WTC11 (cell line): ENCODE measurements at regions not wholly inside any gene's neighbourhood (a gene's known extent, or its start where the extent isn't known, plus 50 kb on each side); places are given as distances from the start of the nearest gene placed in this dataset.

ENCODE experiments used
- ATAC-seq: fragments of 200-7000 bp; cut with Tn5 transposase; 2 replicates; pipeline ENCODE4 v1.10.0; 2021; ENCODE audit warnings: mild to moderate bottlenecking, moderate library complexity
- CTCF ChIA-PET: fragments of 300-600 bp; sonication (Branson Sonifier 250); formaldehyde crosslinking; loops from one replicate; lab custom pipeline; 2021; ENCODE audit warnings: antibody characterized with exemption; lab: Charles Lee
- POLR2A ChIA-PET: fragments of 350-600 bp; sonication (Branson Sonifier 250); formaldehyde crosslinking; loops from one replicate; lab custom pipeline; 2021; ENCODE audit warnings: antibody characterized with exemption; lab: Charles Lee
- DNase-seq: peaks from one replicate; pipeline ENCODE4 v3.0.0; 2021; ENCODE audit warnings: low spot score
- H3K27ac Mint-ChIP-seq: 2 replicates; pipeline ENCODE4 v1.8.0; 2021; ENCODE audit warnings: mixed read lengths
- H3K27me3 Mint-ChIP-seq: 2 replicates; pipeline ENCODE4 v1.8.0; 2021; ENCODE audit warnings: low read depth, mild to moderate bottlenecking, moderate library complexity, mixed read lengths
- H3K36me3 Mint-ChIP-seq: 2 replicates; pipeline ENCODE4 v1.8.0; 2021; ENCODE audit warnings: mixed read lengths
- H3K4me1 Mint-ChIP-seq: 2 replicates; pipeline ENCODE4 v1.8.0; 2022; ENCODE audit warnings: mixed read lengths
- H3K4me3 Mint-ChIP-seq: 2 replicates; pipeline ENCODE4 v1.8.0; 2021; ENCODE audit warnings: mild to moderate bottlenecking, moderate library complexity, mixed read lengths
- H3K9me3 Mint-ChIP-seq: 2 replicates; pipeline ENCODE4 v1.8.0; 2021; ENCODE audit warnings: mixed read lengths
- AR ChIP-seq: fragments of 250-450 bp; sonication (Bioruptor Pico); IDR thresholded peaks from 2 replicates; pipeline ENCODE4 v1.9.0; 2021; ENCODE audit warnings: mild to moderate bottlenecking
- ETV6 ChIP-seq: sonication (generic); formaldehyde crosslinking; IDR thresholded peaks from 2 replicates; pipeline ENCODE4 v1.8.1; 2022; ENCODE audit warnings: mild to moderate bottlenecking, missing genetic modification reagents
- FOXP1 ChIP-seq: sonication (generic); formaldehyde crosslinking; IDR thresholded peaks from 2 replicates; pipeline ENCODE4 v1.8.0; 2022; ENCODE audit warnings: missing genetic modification reagents, mild to moderate bottlenecking, moderate library complexity, borderline replicate concordance
- FOXP4 ChIP-seq: sonication (generic); formaldehyde crosslinking; IDR thresholded peaks from 2 replicates; pipeline ENCODE4 v1.8.0; 2022; ENCODE audit warnings: mild to moderate bottlenecking, missing genetic modification reagents
- GRHL2 ChIP-seq: fragments of 250-450 bp; sonication (Bioruptor Pico); IDR thresholded peaks from 2 replicates; pipeline ENCODE4 v1.8.0; 2022; ENCODE audit warnings: mild to moderate bottlenecking, moderate library complexity; ENCODE audit not compliant: insufficient replicate concordance, severe bottlenecking
- HMGA2 ChIP-seq: fragments of 250-450 bp; sonication (Bioruptor Pico); IDR thresholded peaks from 2 replicates; pipeline ENCODE4 v1.4.0; 2021; ENCODE audit warnings: mild to moderate bottlenecking, moderate library complexity
- JAZF1 ChIP-seq: fragments of 250-450 bp; sonication (Bioruptor Pico); IDR thresholded peaks from 2 replicates; pipeline ENCODE4 v1.9.0; 2021; ENCODE audit warnings: moderate library complexity, mild to moderate bottlenecking, inconsistent platforms
- MYBL2 ChIP-seq: sonication (generic); formaldehyde crosslinking; IDR thresholded peaks from 2 replicates; pipeline ENCODE4 v1.8.1; 2023; ENCODE audit warnings: mild to moderate bottlenecking, moderate library complexity, missing genetic modification reagents
- NFE2L1 ChIP-seq: sonication (generic); formaldehyde crosslinking; IDR thresholded peaks from 2 replicates; pipeline ENCODE4 v1.8.1; 2023; ENCODE audit warnings: missing genetic modification reagents
- NR3C1 ChIP-seq: sonication (generic); formaldehyde crosslinking; conservative IDR thresholded peaks from 2 replicates; pipeline ENCODE4 v1.8.1; 2023; ENCODE audit warnings: low read depth, mild to moderate bottlenecking, missing genetic modification reagents
- RORB ChIP-seq: fragments of 250-450 bp; sonication (Bioruptor Pico); IDR thresholded peaks from 2 replicates; pipeline ENCODE4 v1.9.0; 2021; ENCODE audit warnings: mild to moderate bottlenecking
- TEAD1 ChIP-seq: sonication (generic); formaldehyde crosslinking; IDR thresholded peaks from 2 replicates; pipeline ENCODE4 v1.8.0; 2022; ENCODE audit warnings: mild to moderate bottlenecking, missing genetic modification reagents
- USF1 ChIP-seq: sonication (generic); formaldehyde crosslinking; IDR thresholded peaks from 2 replicates; pipeline ENCODE4 v1.8.0; 2022; ENCODE audit warnings: mild to moderate bottlenecking, missing genetic modification reagents
- USF2 ChIP-seq: sonication (generic); formaldehyde crosslinking; IDR thresholded peaks from 2 replicates; pipeline ENCODE4 v1.8.1; 2023; ENCODE audit warnings: mild to moderate bottlenecking, missing genetic modification reagents, moderate library complexity
- TF ChIP-seq, protein P1 (sequence below): fragments of 200-600 bp; IDR thresholded peaks from 2 replicates; pipeline ENCODE4 v1.8.0; 2022; ENCODE audit warnings: antibody characterized with exemption
- TF ChIP-seq, protein P2 (sequence below): sonication (generic); formaldehyde crosslinking; IDR thresholded peaks from 2 replicates; pipeline ENCODE4 v1.8.1; 2022; ENCODE audit warnings: missing genetic modification reagents, borderline replicate concordance
- TF ChIP-seq, protein P3 (sequence below): sonication (generic); formaldehyde crosslinking; IDR thresholded peaks from 2 replicates; pipeline ENCODE4 v1.8.1; 2023; ENCODE audit warnings: mild to moderate bottlenecking, missing genetic modification reagents, borderline replicate concordance
- TF ChIP-seq, protein P4 (sequence below): sonication (generic); formaldehyde crosslinking; IDR thresholded peaks from 2 replicates; pipeline ENCODE4 v1.8.1; 2023; ENCODE audit warnings: mild to moderate bottlenecking, missing genetic modification reagents

- Mint-ChIP-seq H3K4me3 (no peak overlapping the region), H3K9me3 (no peaks in the 10 kb centered on the region), H3K4me1 (no peaks in the 10 kb centered on the region), H3K27ac (no peak overlapping the region), H3K27me3 (no peaks in the 10 kb centered on the region), H3K36me3 (no peaks in the 10 kb centered on the region)
- TF ChIP-seq HMGA2 (no peak), FOXP1 (CRISPR knock-in tag) (no peak), ETV6 (CRISPR knock-in tag) (no peak), USF2 (no peak), RORB (CRISPR knock-in tag) (no peak), NR3C1 (CRISPR knock-in tag) (no peak), NFE2L1 (CRISPR knock-in tag) (no peak)
- TF ChIP-seq, protein P1, sequence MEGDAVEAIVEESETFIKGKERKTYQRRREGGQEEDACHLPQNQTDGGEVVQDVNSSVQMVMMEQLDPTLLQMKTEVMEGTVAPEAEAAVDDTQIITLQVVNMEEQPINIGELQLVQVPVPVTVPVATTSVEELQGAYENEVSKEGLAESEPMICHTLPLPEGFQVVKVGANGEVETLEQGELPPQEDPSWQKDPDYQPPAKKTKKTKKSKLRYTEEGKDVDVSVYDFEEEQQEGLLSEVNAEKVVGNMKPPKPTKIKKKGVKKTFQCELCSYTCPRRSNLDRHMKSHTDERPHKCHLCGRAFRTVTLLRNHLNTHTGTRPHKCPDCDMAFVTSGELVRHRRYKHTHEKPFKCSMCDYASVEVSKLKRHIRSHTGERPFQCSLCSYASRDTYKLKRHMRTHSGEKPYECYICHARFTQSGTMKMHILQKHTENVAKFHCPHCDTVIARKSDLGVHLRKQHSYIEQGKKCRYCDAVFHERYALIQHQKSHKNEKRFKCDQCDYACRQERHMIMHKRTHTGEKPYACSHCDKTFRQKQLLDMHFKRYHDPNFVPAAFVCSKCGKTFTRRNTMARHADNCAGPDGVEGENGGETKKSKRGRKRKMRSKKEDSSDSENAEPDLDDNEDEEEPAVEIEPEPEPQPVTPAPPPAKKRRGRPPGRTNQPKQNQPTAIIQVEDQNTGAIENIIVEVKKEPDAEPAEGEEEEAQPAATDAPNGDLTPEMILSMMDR: no peak
- TF ChIP-seq, protein P2, sequence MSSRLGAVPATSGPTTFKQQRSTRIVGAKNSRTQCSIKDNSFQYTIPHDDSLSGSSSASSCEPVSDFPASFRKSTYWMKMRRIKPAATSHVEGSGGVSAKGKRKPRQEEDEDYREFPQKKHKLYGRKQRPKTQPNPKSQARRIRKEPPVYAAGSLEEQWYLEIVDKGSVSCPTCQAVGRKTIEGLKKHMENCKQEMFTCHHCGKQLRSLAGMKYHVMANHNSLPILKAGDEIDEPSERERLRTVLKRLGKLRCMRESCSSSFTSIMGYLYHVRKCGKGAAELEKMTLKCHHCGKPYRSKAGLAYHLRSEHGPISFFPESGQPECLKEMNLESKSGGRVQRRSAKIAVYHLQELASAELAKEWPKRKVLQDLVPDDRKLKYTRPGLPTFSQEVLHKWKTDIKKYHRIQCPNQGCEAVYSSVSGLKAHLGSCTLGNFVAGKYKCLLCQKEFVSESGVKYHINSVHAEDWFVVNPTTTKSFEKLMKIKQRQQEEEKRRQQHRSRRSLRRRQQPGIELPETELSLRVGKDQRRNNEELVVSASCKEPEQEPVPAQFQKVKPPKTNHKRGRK (CRISPR knock-in tag): no peak
- TF ChIP-seq, protein P3, sequence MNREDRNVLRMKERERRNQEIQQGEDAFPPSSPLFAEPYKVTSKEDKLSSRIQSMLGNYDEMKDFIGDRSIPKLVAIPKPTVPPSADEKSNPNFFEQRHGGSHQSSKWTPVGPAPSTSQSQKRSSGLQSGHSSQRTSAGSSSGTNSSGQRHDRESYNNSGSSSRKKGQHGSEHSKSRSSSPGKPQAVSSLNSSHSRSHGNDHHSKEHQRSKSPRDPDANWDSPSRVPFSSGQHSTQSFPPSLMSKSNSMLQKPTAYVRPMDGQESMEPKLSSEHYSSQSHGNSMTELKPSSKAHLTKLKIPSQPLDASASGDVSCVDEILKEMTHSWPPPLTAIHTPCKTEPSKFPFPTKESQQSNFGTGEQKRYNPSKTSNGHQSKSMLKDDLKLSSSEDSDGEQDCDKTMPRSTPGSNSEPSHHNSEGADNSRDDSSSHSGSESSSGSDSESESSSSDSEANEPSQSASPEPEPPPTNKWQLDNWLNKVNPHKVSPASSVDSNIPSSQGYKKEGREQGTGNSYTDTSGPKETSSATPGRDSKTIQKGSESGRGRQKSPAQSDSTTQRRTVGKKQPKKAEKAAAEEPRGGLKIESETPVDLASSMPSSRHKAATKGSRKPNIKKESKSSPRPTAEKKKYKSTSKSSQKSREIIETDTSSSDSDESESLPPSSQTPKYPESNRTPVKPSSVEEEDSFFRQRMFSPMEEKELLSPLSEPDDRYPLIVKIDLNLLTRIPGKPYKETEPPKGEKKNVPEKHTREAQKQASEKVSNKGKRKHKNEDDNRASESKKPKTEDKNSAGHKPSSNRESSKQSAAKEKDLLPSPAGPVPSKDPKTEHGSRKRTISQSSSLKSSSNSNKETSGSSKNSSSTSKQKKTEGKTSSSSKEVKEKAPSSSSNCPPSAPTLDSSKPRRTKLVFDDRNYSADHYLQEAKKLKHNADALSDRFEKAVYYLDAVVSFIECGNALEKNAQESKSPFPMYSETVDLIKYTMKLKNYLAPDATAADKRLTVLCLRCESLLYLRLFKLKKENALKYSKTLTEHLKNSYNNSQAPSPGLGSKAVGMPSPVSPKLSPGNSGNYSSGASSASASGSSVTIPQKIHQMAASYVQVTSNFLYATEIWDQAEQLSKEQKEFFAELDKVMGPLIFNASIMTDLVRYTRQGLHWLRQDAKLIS (CRISPR knock-in tag): no peak
- DNase-seq: no peak
- no peak for ATAC-seq
- POLR2A ChIA-PET: no interaction called here
- CTCF ChIA-PET: no interaction called here
These were observed 208.5 kb upstream of the GRIA4 start for GRCh38 chr11:105401269-105401809.

GRCh38 chr11:105399511-105399910 lies 210.4 kb upstream of the GRIA4 start:
- Mint-ChIP-seq H3K4me1 (no peaks in the 10 kb centered on the region), H3K27me3 (no peaks in the 10 kb centered on the region), H3K27ac (no peak overlapping the region), H3K4me3 (no peak overlapping the region), H3K36me3 (no peaks in the 10 kb centered on the region), H3K9me3 (no peaks in the 10 kb centered on the region)
- no peak for ATAC-seq
- ChIA-PET CTCF (no interaction called here), POLR2A (no interaction called here)
- DNase-seq: no peak
- TF ChIP-seq, protein P4, sequence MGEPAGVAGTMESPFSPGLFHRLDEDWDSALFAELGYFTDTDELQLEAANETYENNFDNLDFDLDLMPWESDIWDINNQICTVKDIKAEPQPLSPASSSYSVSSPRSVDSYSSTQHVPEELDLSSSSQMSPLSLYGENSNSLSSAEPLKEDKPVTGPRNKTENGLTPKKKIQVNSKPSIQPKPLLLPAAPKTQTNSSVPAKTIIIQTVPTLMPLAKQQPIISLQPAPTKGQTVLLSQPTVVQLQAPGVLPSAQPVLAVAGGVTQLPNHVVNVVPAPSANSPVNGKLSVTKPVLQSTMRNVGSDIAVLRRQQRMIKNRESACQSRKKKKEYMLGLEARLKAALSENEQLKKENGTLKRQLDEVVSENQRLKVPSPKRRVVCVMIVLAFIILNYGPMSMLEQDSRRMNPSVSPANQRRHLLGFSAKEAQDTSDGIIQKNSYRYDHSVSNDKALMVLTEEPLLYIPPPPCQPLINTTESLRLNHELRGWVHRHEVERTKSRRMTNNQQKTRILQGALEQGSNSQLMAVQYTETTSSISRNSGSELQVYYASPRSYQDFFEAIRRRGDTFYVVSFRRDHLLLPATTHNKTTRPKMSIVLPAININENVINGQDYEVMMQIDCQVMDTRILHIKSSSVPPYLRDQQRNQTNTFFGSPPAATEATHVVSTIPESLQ (CRISPR knock-in tag): no peak
- TF ChIP-seq GRHL2 (CRISPR knock-in tag) (no peak), TEAD1 (CRISPR knock-in tag) (no peak), USF1 (no peak), FOXP4 (CRISPR knock-in tag) (no peak), MYBL2 (no peak), JAZF1 (CRISPR knock-in tag) (no peak), AR (CRISPR knock-in tag) (no peak)
